GM18519 (cell line): ENCODE measurements at regions not wholly inside any gene's neighbourhood (a gene's known extent, or its start where the extent isn't known, plus 50 kb on each side); places are given as distances from the start of the nearest gene placed in this dataset.
"Not testable (repeated sequence)": the region's sequence is repeated elsewhere in the genome, so short reads cannot be mapped to it uniquely, and the experiment has no call there.

Experiments used
- ATAC-seq: cut with Tn5 transposase; IDR thresholded peaks from one replicate; pipeline ENCODE4 v1.9.1; 2021; ENCODE audit warnings: mild to moderate bottlenecking, moderate library complexity; ENCODE audit not compliant: unreplicated experiment, low FRiP score

DNA sequence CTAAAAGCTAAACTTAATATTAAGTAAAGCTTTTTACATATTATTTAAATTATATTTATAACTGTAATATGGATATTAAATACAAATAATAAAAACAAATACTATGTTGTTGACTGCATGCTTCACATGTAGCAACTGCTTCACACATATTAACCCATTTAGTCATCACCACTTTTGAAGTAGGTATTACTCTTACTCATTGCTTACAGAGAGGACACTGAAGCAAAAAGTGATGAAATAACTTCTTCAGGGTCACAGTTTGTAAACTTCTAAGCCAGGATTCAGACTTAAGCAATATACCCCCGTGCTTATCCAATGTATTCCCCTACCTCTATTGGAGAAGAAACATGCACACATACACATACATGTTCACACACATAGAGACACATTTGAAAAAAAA lies 166.6 kb downstream of the DKK2 start:
- no peak for ATAC-seq

DNA sequence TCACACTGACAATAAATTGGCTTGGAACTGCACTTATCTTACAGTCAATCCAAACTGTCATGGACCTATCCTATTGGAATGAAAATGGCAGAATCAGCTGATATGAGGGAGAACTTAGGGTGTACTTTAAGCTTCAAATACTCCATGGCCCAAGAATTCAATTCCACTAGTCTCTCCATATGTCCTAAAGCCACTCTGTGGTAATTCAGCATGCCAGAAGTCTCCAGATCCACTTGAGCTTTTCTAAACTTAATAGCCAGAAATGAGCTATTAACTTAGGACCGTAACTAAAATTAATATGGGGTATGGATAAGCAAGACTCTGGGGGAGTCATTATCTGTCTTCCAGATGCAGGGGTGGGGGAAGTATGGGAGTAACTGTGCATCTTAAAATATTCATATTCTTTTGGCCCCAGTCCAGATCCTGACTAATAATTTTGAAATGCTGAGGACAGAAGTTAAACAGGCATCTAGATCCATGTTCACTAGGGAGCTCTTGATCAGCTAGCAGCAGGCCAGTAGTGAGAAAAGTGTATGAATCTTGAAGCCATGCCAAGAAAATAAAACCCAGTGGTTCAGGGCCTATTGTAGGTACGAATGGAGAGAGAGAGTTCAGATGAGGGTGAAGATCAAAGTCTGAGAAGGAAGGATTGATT lies 167.6 kb downstream of the DKK2 start:
- ATAC-seq, result no peak

GRCh38 chr4:106864231-106864630 lies 171.9 kb downstream of the DKK2 start:
- ATAC-seq, result no peak

DNA sequence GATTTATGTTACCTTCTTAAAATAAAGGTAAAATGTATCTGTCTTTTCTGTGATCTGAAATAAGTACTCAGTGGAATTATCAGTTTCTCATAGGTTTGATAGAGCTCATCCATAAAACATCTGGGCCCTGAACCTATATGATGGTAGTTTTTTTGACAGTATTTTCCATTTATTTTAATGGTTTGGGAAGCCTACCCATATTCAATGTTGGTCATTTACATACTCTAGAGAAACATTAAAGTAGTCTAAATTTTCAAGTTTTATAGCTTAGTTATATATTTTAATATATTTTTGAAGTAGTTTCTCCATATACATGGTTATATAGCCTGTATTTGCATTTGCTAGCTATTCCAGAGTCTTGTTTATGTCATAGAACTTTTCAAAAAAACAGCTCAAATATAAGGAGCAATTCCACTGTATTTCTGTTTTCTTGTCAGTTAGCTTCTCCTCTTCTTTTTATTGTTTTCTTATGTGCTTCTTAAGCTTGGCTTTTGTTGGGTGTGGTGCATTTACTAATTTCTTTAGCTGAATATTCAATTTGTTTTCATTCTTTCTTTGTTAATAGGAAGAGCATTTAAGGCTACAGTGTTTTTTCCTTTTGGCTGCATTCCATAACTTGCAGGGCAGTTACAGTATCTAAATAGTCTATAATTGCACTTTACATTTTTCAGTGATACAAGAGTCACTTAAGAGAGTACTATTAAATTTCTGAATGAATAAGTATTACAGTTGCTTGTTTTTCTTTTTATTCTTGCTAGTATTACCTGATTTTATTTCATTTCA lies 181.4 kb downstream of the DKK2 start:
- no peak for ATAC-seq

DNA sequence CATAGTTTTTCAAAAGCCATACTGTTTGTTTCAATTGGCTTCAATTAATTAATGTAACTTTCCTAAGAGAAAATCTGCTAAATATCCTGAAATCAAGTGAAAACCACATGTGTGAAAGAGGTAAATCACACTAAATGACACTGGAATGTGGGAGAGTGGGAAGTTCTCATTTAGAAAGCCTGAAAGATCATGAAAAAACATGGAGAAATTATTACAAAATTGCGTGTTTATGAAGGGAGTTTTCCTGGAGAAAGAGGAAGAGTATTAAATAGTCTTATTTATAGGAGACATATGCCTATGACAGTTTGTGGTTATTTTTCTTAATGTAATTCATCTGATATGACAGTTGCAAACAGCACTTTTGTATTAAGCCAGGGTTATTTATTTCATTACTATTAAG lies 183.7 kb downstream of the DKK2 start:
- no peak for ATAC-seq

DNA sequence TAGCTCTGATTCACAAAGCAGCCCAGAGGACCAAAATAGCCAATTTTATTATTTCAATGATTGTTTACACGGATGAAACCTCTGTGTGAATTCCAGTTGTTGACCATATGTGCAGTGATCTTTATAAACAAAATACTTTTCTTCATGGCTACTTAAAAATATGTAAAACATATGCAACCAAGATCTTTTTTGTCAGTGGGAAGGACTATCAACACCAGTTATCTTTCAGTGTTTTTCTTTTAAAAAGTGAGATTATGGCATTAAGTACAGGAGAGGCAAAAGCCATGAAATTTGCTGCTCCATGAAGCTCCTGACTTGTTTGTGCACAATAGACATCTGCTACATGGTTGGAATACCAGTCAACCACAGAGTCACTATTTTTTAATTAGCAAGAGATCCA lies 184.4 kb downstream of the DKK2 start:
- ATAC-seq, result no peak

DNA sequence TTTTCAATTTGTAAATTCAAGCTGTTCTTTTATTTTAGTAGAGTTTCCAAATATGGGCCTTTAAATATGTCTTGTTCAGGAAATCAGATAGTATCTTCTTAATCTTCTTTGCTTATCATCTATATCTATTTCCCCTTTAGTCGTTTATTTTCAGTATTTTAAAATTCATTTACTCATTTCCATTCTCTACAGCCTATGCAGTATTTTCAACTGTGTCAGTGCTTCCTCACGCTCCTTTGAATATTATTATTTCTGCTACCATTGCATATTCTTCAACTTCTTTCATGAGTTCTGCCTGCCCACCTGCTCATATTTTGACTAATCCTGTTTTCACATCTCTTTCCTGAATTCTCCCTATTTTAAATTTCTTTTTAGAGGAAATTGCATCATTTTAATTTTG lies 185.4 kb downstream of the DKK2 start:
- ATAC-seq, result no peak

- no peak for ATAC-seq
Observed at GRCh38 chr4:106835919-106836318, 200.2 kb downstream of the DKK2 start.

- no peak for ATAC-seq
Observed at GRCh38 chr4:106830879-106831278, 205.2 kb downstream of the DKK2 start.

DNA sequence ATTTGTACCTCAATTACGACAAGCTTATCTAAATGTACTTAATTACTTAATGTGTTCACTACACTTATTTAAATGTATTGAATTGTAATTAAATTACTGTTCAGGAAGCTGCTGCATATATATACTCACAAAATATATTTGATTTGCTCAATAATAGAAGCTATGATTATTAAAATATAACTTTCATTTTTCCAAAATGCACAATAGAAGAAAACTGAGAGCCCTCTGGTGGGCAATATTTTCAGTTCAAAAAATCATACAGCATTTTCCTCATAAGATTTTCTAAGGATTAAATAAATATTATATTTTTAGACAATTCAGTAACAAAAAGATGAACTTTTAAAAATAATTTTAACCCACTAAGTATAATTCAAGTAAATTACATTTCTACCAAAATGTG lies 217.3 kb downstream of the DKK2 start:
- ATAC-seq, result no peak

DNA sequence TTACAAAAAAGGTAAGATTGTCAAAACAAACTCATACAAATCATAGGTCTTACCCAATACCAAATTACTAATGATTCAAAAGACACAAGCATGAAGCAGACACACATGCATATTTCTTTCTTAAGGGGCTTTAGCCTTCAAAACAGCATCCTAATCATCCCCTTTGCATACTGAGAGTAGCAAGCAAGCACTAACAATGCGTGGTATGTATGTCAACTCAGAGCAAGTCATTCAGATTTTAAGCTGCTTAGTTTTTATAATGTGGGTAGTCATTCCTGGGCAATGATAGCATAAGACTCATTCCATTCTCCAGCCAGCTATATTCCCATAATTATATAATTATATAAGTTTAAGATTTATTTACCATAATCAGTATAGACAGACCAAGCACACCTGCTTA lies 219.6 kb downstream of the DKK2 start:
- no peak for ATAC-seq

- no peak for ATAC-seq
Observed at GRCh38 chr4:106810122-106810521, 226.0 kb downstream of the DKK2 start.

DNA sequence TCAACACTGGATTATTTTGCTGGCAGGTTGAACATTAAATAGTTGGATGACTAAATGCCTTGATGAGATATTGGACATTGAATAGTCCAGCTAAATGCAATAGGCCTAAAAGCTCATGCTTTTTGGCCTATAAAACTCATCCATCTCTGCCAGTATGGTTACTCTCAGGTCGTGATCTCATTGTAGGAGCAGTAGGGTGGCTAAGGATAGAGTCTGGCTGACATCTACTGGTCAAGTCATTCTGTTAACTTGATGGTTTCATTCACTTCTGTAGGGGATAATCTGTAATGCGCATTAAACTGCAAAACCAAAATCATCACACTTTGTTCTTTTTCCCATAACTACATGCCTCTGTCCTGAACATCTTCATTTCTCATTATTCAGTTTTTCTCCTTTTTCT lies 227.0 kb downstream of the DKK2 start:
- peak; percentile 45 for ATAC-seq

GRCh38 chr4:106806158-106806797 lies 229.8 kb downstream of the DKK2 start:
- no peak for ATAC-seq

GRCh38 chr4:106803083-106803482 lies 233.0 kb downstream of the DKK2 start:
- ATAC-seq, result no peak

- no peak for ATAC-seq
Observed at GRCh38 chr4:106801386-106801785, 234.7 kb downstream of the DKK2 start.

- ATAC-seq, result no peak
Observed at GRCh38 chr4:106796876-106797275, 239.2 kb downstream of the DKK2 start.

DNA sequence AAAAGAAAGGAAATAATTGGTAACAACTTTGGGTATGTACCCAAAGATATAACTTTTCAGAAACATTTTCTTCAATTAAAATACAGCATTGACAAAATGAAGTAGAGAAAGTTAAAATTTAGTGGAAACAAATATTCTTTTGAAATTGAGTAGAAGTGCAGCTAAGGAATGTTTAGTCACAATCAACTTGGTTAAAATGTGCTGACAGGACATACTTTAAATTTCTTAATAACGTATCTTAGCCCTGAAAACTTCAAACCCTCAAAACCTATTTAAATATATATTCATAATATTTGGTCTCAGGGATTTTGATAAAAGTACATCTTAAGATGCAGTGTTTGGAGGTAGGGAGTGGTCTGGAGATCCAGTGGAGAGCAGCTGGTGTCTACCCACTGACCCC lies 240.8 kb downstream of the DKK2 start:
- ATAC-seq, result no peak

DNA sequence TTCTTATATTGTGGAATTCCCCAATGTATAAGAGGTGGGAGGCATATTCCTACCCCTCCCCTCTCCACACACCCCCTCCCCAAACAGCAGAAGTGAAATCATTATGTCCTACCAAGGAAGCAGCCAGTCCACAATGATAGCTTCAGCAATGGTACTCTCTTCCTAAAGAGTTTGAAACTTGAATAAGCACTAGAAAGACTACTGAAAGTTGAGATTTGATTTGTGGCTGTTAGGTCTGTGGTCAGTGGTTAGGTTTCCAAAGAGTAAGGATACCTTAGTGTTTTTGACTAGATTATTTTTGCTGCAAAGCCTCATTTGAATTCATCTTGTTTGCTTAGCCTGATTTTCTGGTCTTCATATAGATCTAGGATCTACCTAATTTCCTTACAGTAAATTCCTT lies 242.2 kb downstream of the DKK2 start:
- no peak for ATAC-seq

- no peak for ATAC-seq
Observed at GRCh38 chr4:106775636-106776035, 260.5 kb downstream of the DKK2 start.

- ATAC-seq, result not testable (repeated sequence)
Observed at GRCh38 chr4:106774055-106774454, 262.1 kb downstream of the DKK2 start.
